IMR-90 (cell line): ENCODE measurements at regions not wholly inside any gene's neighbourhood (a gene's known extent, or its start where the extent isn't known, plus 50 kb on each side); places are given as distances from the start of the nearest gene placed in this dataset.

Source experiments
- ATAC-seq: fragments of 200-7000 bp; cut with Tn5 transposase; 2 replicates; pipeline ENCODE4 v1.9.1; 2020; ENCODE audit warnings: low read depth, mild to moderate bottlenecking, moderate library complexity
- BruUV-seq: library from RNA; stranded (reverse); fragments of 400-500 nt; replicated peaks from 2 replicates; lab custom pipeline; 2021; lab: Mats Ljungman, UMichigan
- CTCF ChIA-PET: fragments of 300-600 bp; formaldehyde crosslinking; extraction: SDS; loops from one replicate; lab custom pipeline; 2021; ENCODE audit warnings: antibody characterized with exemption; lab: Yijun Ruan, JAX
- POLR2A ChIA-PET: fragments of 300-600 bp; sonication (Branson Sonifier 250); formaldehyde crosslinking; loops from one replicate; lab custom pipeline; 2022; ENCODE audit warnings: antibody characterized with exemption; ENCODE audit not compliant: unreplicated experiment; lab: Charles Lee
- DNase-seq: peaks from one replicate; pipeline ENCODE4 v3.0.0; 2013
- H2AFZ ChIP-seq: replicated peaks from 2 replicates; pipeline ENCODE3; 2013; ENCODE audit warnings: low read length, mild to moderate bottlenecking; ENCODE audit not compliant: poor library complexity
- H2AK5ac ChIP-seq: 2 replicates; pipeline ENCODE4 v1.6.1; 2013; ENCODE audit warnings: low read depth, low read length, inconsistent platforms
- H2AK9ac ChIP-seq: replicated peaks from 2 replicates; pipeline ENCODE3; 2013; ENCODE audit warnings: mild to moderate bottlenecking, low read depth, low read length, moderate library complexity; ENCODE audit not compliant: poor library complexity
- H2BK120ac ChIP-seq: 2 replicates; pipeline ENCODE4 v1.6.1; 2013; ENCODE audit warnings: low read depth, low read length, inconsistent platforms
- H2BK15ac ChIP-seq: 3 replicates; pipeline ENCODE4 v1.6.1; 2013; ENCODE audit warnings: low read depth, low read length, inconsistent platforms
- H2BK20ac ChIP-seq: 2 replicates; pipeline ENCODE4 v1.6.1; 2013; ENCODE audit warnings: low read depth, mild to moderate bottlenecking, inconsistent platforms, low read length, moderate library complexity
- H2BK5ac ChIP-seq: 2 replicates; pipeline ENCODE4 v1.6.1; 2013; ENCODE audit warnings: mild to moderate bottlenecking, low read depth, low read length, inconsistent platforms; ENCODE audit not compliant: poor library complexity, severe bottlenecking
- H3K14ac ChIP-seq: replicated peaks from 2 replicates; pipeline ENCODE4 v1.6.1; 2013; ENCODE audit warnings: low read depth, low read length, inconsistent platforms
- H3K18ac ChIP-seq: 2 replicates; pipeline ENCODE4 v1.6.1; 2013; ENCODE audit warnings: low read depth, low read length, control low read depth
- H3K23ac ChIP-seq: 2 replicates; pipeline ENCODE4 v1.6.1; 2013; ENCODE audit warnings: low read depth, low read length, inconsistent platforms
- H3K27ac ChIP-seq: 2 replicates; pipeline ENCODE4 v1.5.1; 2013; ENCODE audit warnings: mild to moderate bottlenecking, control low read depth, low read length; ENCODE audit not compliant: insufficient read depth
- H3K27me3 ChIP-seq: 2 replicates; pipeline ENCODE4 v1.6.1; 2013; ENCODE audit warnings: low read length; ENCODE audit not compliant: control insufficient read depth, insufficient read depth
- H3K36me3 ChIP-seq: 2 replicates; pipeline ENCODE4 v1.6.1; 2013; ENCODE audit warnings: low read length, mixed read lengths; ENCODE audit not compliant: control insufficient read depth, insufficient read depth
- H3K4ac ChIP-seq: 2 replicates; pipeline ENCODE4 v1.6.1; 2013; ENCODE audit warnings: low read depth, low read length, inconsistent platforms
- H3K4me1 ChIP-seq: 2 replicates; pipeline ENCODE4 v1.6.1; 2013; ENCODE audit warnings: low read length, mixed read lengths; ENCODE audit not compliant: control insufficient read depth, insufficient read depth
- H3K4me2 ChIP-seq: 2 replicates; pipeline ENCODE4 v1.6.1; 2013; ENCODE audit warnings: low read depth, mild to moderate bottlenecking, control low read depth, low read length, moderate library complexity
- H3K4me3 ChIP-seq: 2 replicates; pipeline ENCODE4 v1.5.1; 2013; ENCODE audit warnings: low read depth, mild to moderate bottlenecking, control low read depth, low read length, moderate library complexity; ENCODE audit not compliant: insufficient read depth
- H3K56ac ChIP-seq: 2 replicates; pipeline ENCODE4 v1.6.1; 2013; ENCODE audit warnings: low read length, inconsistent platforms; ENCODE audit not compliant: insufficient read depth; ENCODE audit errors: extremely low read depth
- H3K79me1 ChIP-seq, 2 experiments: 2 replicates each; pipeline ENCODE4 v1.6.1; 2013; ENCODE audit warnings: low read length in 2 of 2, inconsistent platforms in 1 of 2, low read depth in 1 of 2
- H3K9ac ChIP-seq: 2 replicates; pipeline ENCODE4 v1.6.1; 2013; ENCODE audit warnings: low read depth, low read length, control low read depth
- H3K9me1 ChIP-seq: 2 replicates; pipeline ENCODE4 v1.6.1; 2013; ENCODE audit warnings: low read length, inconsistent platforms; ENCODE audit not compliant: insufficient read depth
- H3K9me3 ChIP-seq: 2 replicates; pipeline ENCODE4 v1.6.1; 2013; ENCODE audit warnings: low read length; ENCODE audit not compliant: control insufficient read depth, insufficient read depth
- H4K20me1 ChIP-seq: 2 replicates; pipeline ENCODE4 v1.6.1; 2013; ENCODE audit warnings: low read length, inconsistent platforms; ENCODE audit not compliant: insufficient read depth
- H4K5ac ChIP-seq: 2 replicates; pipeline ENCODE4 v1.6.1; 2013; ENCODE audit warnings: mild to moderate bottlenecking, low read depth, low read length, control low read depth
- H4K8ac ChIP-seq, 2 experiments: 2 replicates each; pipeline ENCODE4 v1.6.1; 2013; ENCODE audit warnings: low read depth in 2 of 2, low read length in 2 of 2, control low read depth in 1 of 2, inconsistent platforms in 1 of 2
- H4K91ac ChIP-seq: 2 replicates; pipeline ENCODE4 v1.6.1; 2013; ENCODE audit warnings: low read depth, low read length, inconsistent platforms; ENCODE audit not compliant: insufficient read depth
- CEBPB ChIP-seq: IDR thresholded peaks from 2 replicates; pipeline ENCODE4 v1.6.1; 2012; ENCODE audit warnings: low read depth, low read length, improper control_type of control experiment
- CHD1 ChIP-seq: IDR thresholded peaks from 2 replicates; pipeline ENCODE4 v1.6.1; 2012; ENCODE audit warnings: low read depth, low read length, improper control_type of control experiment
- WGBS, 2 experiments: methylation state at CpG; one replicate each; pipeline versions ENCODE4 v1.1.5 to v1.1.7; 2013; ENCODE audit warnings: missing lambda C conversion rate in 2 of 2; ENCODE audit not compliant: insufficient read length in 1 of 2; ENCODE audit errors: extremely low coverage in 2 of 2; 5-methylcytosine and 5-hydroxymethylcytosine counted together
- dilution Hi-C: fragments of 300-500 bp; cut with HindIII; formaldehyde crosslinking; loops from one replicate; pipeline ENCODE4 v1.14.3; 2018; ENCODE audit warnings: low sequenced_read_pairs; ENCODE audit not compliant: unreplicated experiment
- in situ Hi-C: fragments of 300-500 bp; cut with MboI; formaldehyde crosslinking; loops from 3 replicates; pipeline ENCODE4 v1.14.3; 2019; ENCODE audit warnings: low sequenced_read_pairs, inconsistent platforms, mixed read lengths
- intact Hi-C: fragments of 100-400 bp; cut with micrococcal nuclease; formaldehyde crosslinking; loops from 2 replicates; pipeline ENCODE4 v1.10.0; 2022
- TF ChIP-seq, protein P1 (sequence below): conservative IDR thresholded peaks from 2 replicates; pipeline ENCODE4 v1.5.1; 2012; ENCODE audit warnings: mild to moderate bottlenecking, low read depth, low read length, improper control_type of control experiment

DNA sequence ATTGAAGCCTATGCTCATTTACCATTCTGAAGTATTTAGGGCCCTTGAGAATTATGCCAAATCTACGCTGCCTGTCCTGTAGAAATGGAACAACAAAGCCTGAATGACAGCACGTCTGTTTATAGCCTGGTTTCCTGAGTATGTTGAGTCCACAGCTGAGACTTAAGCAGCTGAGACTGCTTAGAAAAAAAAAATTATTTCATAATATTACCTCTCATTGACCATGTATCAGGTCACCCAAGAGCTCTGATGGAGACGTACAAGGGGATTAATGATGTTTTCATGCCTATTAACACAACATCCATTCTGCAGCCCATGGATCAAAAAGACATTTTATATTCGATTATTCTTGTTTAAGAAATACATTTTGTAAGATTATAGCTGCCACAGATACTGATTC lies 387.2 kb upstream of the NCAM2 start:
- no peak overlapping the region for H3K23ac ChIP-seq
- no peaks in the 10 kb centered on the region for H3K9me1 ChIP-seq
- no peak overlapping the region for H3K14ac ChIP-seq
- no peaks in the 10 kb centered on the region for H3K4me1 ChIP-seq
- in situ Hi-C loops (no loop called here), intact Hi-C loops (no loop called here), dilution Hi-C loops (no loop called here)
- H2BK20ac ChIP-seq: no peak overlapping the region
- H3K4me2 ChIP-seq: no peak overlapping the region
- H4K5ac ChIP-seq: no peak overlapping the region
- H4K91ac ChIP-seq: no peak overlapping the region
- H3K4me3 ChIP-seq: no peak overlapping the region
- H2BK5ac ChIP-seq: no peak overlapping the region
- H3K4ac ChIP-seq: no peak overlapping the region
- no peak for TF ChIP-seq CHD1
- no peak for TF ChIP-seq CEBPB
- TF ChIP-seq, protein P1, sequence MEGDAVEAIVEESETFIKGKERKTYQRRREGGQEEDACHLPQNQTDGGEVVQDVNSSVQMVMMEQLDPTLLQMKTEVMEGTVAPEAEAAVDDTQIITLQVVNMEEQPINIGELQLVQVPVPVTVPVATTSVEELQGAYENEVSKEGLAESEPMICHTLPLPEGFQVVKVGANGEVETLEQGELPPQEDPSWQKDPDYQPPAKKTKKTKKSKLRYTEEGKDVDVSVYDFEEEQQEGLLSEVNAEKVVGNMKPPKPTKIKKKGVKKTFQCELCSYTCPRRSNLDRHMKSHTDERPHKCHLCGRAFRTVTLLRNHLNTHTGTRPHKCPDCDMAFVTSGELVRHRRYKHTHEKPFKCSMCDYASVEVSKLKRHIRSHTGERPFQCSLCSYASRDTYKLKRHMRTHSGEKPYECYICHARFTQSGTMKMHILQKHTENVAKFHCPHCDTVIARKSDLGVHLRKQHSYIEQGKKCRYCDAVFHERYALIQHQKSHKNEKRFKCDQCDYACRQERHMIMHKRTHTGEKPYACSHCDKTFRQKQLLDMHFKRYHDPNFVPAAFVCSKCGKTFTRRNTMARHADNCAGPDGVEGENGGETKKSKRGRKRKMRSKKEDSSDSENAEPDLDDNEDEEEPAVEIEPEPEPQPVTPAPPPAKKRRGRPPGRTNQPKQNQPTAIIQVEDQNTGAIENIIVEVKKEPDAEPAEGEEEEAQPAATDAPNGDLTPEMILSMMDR: no peak
- no peak overlapping the region for H2BK15ac ChIP-seq
- no peak overlapping the region for H2AFZ ChIP-seq
- ChIA-PET POLR2A (no interaction called here), CTCF (no interaction called here)
- no peak overlapping the region for H3K18ac ChIP-seq
- H3K36me3 ChIP-seq: no peaks in the 10 kb centered on the region
- no peak overlapping the region for H3K9ac ChIP-seq
- no peaks in the 10 kb centered on the region for H3K79me1 ChIP-seq
- no peak for DNase-seq
- no peaks in the 10 kb centered on the region for H4K20me1 ChIP-seq
- no peak for ATAC-seq
- peaks cover 13% of the 10 kb centered on the region for H3K9me3 ChIP-seq
- WGBS, 2 experiments: 33% methylated on average over 1 of the region's 4 CpGs; no CpG with 5 or more reads in 1 of the 2 experiments
- no TSS peak for BruUV-seq
- H2AK5ac ChIP-seq: no peak overlapping the region
- no peak overlapping the region for H3K56ac ChIP-seq
- no peak overlapping the region for H4K8ac ChIP-seq
- no peak overlapping the region for H2AK9ac ChIP-seq
- H3K27ac ChIP-seq: no peak overlapping the region
- H3K27me3 ChIP-seq: no peaks in the 10 kb centered on the region
- no peak overlapping the region for H2BK120ac ChIP-seq
